C4-2B (cell line): ENCODE measurements at regions not wholly inside any gene's neighbourhood (a gene's known extent, or its start where the extent isn't known, plus 50 kb on each side); places are given as distances from the start of the nearest gene placed in this dataset.
"Not testable (repeated sequence)": the region's sequence is repeated elsewhere in the genome, so short reads cannot be mapped to it uniquely, and the experiment has no call there.

Source experiments
- H3K27ac ChIP-seq: fragments of 450-650 bp; 2 replicates; pipeline ENCODE4 v1.5.1; 2017
- CTCF ChIP-seq: fragments of 450-650 bp; conservative IDR thresholded peaks from 2 replicates; pipeline ENCODE4 v1.5.1; 2017; ENCODE audit warnings: mild to moderate bottlenecking
- ZFX ChIP-seq: fragments of 450-650 bp; IDR thresholded peaks from 2 replicates; pipeline ENCODE4 v1.6.1; 2017

- TF ChIP-seq CTCF (no peak), ZFX (no peak)
These were observed 136.1 kb upstream of the IGSF10 start for GRCh38 chr3:151596940-151597339.

GRCh38 chr3:151593928-151594327 is 133.1 kb upstream of the IGSF10 start:
- TF ChIP-seq CTCF (no peak), ZFX (no peak)
- no peak overlapping the region for H3K27ac ChIP-seq

More at GRCh38 chr3:151596940-151597339, 136.1 kb upstream of the IGSF10 start:
- no peak overlapping the region; the same call in 1 of the 2 replicates for H3K27ac ChIP-seq

- no peak for TF ChIP-seq CTCF
- no peak for TF ChIP-seq ZFX
These were observed 131.4 kb upstream of the IGSF10 start for GRCh38 chr3:151592287-151592686.

GRCh38 chr3:151591441-151591840 is 130.6 kb upstream of the IGSF10 start:
- H3K27ac ChIP-seq, result no peak overlapping the region
- TF ChIP-seq ZFX, result no peak
- no peak for TF ChIP-seq CTCF

More at GRCh38 chr3:151592287-151592686, 131.4 kb upstream of the IGSF10 start:
- H3K27ac ChIP-seq, result no peak overlapping the region

GRCh38 chr3:151589311-151589710 is 128.4 kb upstream of the IGSF10 start:
- H3K27ac ChIP-seq, result no peak overlapping the region

GRCh38 chr3:151587659-151588058 is 126.8 kb upstream of the IGSF10 start:
- not testable (repeated sequence) for H3K27ac ChIP-seq

More at GRCh38 chr3:151589311-151589710, 128.4 kb upstream of the IGSF10 start:
- TF ChIP-seq ZFX, result no peak

- H3K27ac ChIP-seq, result no peak overlapping the region
- TF ChIP-seq CTCF, result no peak
These were observed 123.7 kb upstream of the IGSF10 start for GRCh38 chr3:151584566-151584965.

GRCh38 chr3:151581035-151581434 is 120.2 kb upstream of the IGSF10 start:
- TF ChIP-seq CTCF (no peak), ZFX (no peak)
- no peak overlapping the region for H3K27ac ChIP-seq

- TF ChIP-seq ZFX, result no peak
- TF ChIP-seq CTCF, result no peak
- no peak overlapping the region for H3K27ac ChIP-seq
These were observed 119.7 kb upstream of the IGSF10 start for GRCh38 chr3:151580591-151580990.
